ENCODE measurements at regions not wholly inside any gene's neighbourhood (a gene's known extent, or its start where the extent isn't known, plus 50 kb on each side); places are given as distances from the start of the nearest gene placed in this dataset.
"Not testable (repeated sequence)": the region's sequence is repeated elsewhere in the genome, so short reads cannot be mapped to it uniquely, and the experiment has no call there.

DNA sequence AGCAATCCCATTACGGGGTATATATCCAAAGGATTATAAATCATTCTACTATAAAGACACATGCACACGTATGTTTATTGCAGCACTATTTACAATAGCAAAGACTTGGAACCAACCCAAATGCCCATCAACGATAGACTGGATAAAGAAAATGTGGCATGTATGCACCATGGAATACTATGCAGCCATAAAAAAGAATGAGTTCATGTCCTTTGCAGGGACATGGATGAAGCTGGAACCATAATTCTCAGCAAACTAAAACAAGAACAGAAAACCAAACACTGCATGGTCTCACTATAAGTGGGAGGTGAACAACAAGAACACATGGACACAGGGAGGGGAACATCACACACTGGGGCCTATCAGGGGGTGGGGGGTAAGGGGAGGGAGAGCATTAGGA, 56.1 kb upstream of the UXT start:
- TF ChIP-seq EZH2phosphoT487 (IDR thresholded peaks at IDR 0.05; ENCODE audit: insufficient read depth, low read depth); EZH2 (IDR thresholded peaks at IDR 0.05; ENCODE audit: insufficient read depth, poor library complexity, severe bottlenecking): not testable (repeated sequence)

Measured in GM23248 (cell line).